Activated CD8-positive, alpha-beta T cell treated with anti-CD3 and anti-CD28 coated beads, Interleukin-2, amount 10 ng/mL, durations not matched to agents 7 days and 5 days (primary cell): ENCODE measurements at regions not wholly inside any gene's neighbourhood (a gene's known extent, or its start where the extent isn't known, plus 50 kb on each side); places are given as distances from the start of the nearest gene placed in this dataset.

ENCODE experiments used
- ATAC-seq: fragments of 150-1000 bp; cut with Tn5 transposase; one replicate; pipeline ENCODE4 v1.10.0; 2021; ENCODE audit warnings: moderate library complexity
- CTCF ChIA-PET: fragments of 350-600 bp; sonication (Branson Sonifier 250); formaldehyde crosslinking; loops from one replicate; lab custom pipeline; 2021; ENCODE audit warnings: antibody characterized with exemption; lab: Charles Lee
- POLR2A ChIA-PET: fragments of 350-600 bp; sonication (Branson Sonifier 250); formaldehyde crosslinking; loops from one replicate; lab custom pipeline; 2021; ENCODE audit warnings: antibody characterized with exemption; lab: Charles Lee
- DNase-seq: peaks from one replicate; pipeline ENCODE4 v3.0.0-alpha.2; 2020
- H3K27ac Mint-ChIP-seq: one replicate; pipeline ENCODE4 v1.8.0; 2021; ENCODE audit warnings: mild to moderate bottlenecking, mixed read lengths
- H3K27me3 Mint-ChIP-seq: one replicate; pipeline ENCODE4 v1.8.0; 2021; ENCODE audit warnings: low read depth, mixed read lengths
- H3K36me3 Mint-ChIP-seq: one replicate; pipeline ENCODE4 v1.8.0; 2021; ENCODE audit warnings: low read depth, mixed read lengths
- H3K4me1 Mint-ChIP-seq: one replicate; pipeline ENCODE4 v1.8.0; 2021; ENCODE audit warnings: low read depth, mixed read lengths
- H3K4me3 Mint-ChIP-seq: one replicate; pipeline ENCODE4 v1.8.0; 2021; ENCODE audit warnings: mild to moderate bottlenecking, mixed read lengths
- H3K9me3 Mint-ChIP-seq: one replicate; pipeline ENCODE4 v1.8.0; 2022; ENCODE audit warnings: mixed read lengths; ENCODE audit not compliant: insufficient read depth

- CTCF ChIA-PET, result no interaction called here
- POLR2A ChIA-PET, result no interaction called here
- no peak overlapping the region for H3K27ac Mint-ChIP-seq
Observed at GRCh38 chr10:83978681-83979383, 160.5 kb upstream of the GHITM start.

GRCh38 chr10:83982812-83983211 is 156.5 kb upstream of the GHITM start:
- Mint-ChIP-seq H3K36me3 (no peaks in the 10 kb centered on the region), H3K4me1 (no peaks in the 10 kb centered on the region), H3K27ac (no peak overlapping the region), H3K4me3 (no peak overlapping the region), H3K27me3 (no peaks in the 10 kb centered on the region), H3K9me3 (no peaks in the 10 kb centered on the region)
- POLR2A ChIA-PET, result no interaction called here
- CTCF ChIA-PET, result no interaction called here
- DNase-seq, result no peak
- ATAC-seq, result no peak

More at GRCh38 chr10:83978681-83979383, 160.5 kb upstream of the GHITM start:
- H3K36me3 Mint-ChIP-seq, result no peaks in the 10 kb centered on the region
- DNase-seq (no peak), ATAC-seq (no peak)
- no peaks in the 10 kb centered on the region for H3K27me3 Mint-ChIP-seq
- H3K4me1 Mint-ChIP-seq, result no peaks in the 10 kb centered on the region
- H3K4me3 Mint-ChIP-seq, result no peak overlapping the region
- H3K9me3 Mint-ChIP-seq, result no peaks in the 10 kb centered on the region

- Mint-ChIP-seq H3K4me1 (no peaks in the 10 kb centered on the region), H3K27me3 (no peaks in the 10 kb centered on the region), H3K27ac (no peak overlapping the region), H3K36me3 (no peaks in the 10 kb centered on the region), H3K4me3 (no peak overlapping the region), H3K9me3 (no peaks in the 10 kb centered on the region)
- ATAC-seq, result no peak
- ChIA-PET CTCF (no interaction called here), POLR2A (no interaction called here)
- no peak for DNase-seq
Observed at GRCh38 chr10:83983578-83984255, 155.6 kb upstream of the GHITM start.

GRCh38 chr10:83984256-83984640 is 155.1 kb upstream of the GHITM start:
- H3K27ac Mint-ChIP-seq, result no peak overlapping the region
- H3K36me3 Mint-ChIP-seq, result no peaks in the 10 kb centered on the region
- H3K9me3 Mint-ChIP-seq, result no peaks in the 10 kb centered on the region
- CTCF ChIA-PET, result no interaction called here
- ATAC-seq (no peak), DNase-seq (no peak)
- POLR2A ChIA-PET, result no interaction called here
- H3K27me3 Mint-ChIP-seq, result no peaks in the 10 kb centered on the region
- no peaks in the 10 kb centered on the region for H3K4me1 Mint-ChIP-seq
- H3K4me3 Mint-ChIP-seq, result no peak overlapping the region

GRCh38 chr10:83986800-83987199 is 152.5 kb upstream of the GHITM start:
- Mint-ChIP-seq H3K27me3 (no peaks in the 10 kb centered on the region), H3K4me3 (no peak overlapping the region), H3K36me3 (no peaks in the 10 kb centered on the region), H3K4me1 (no peaks in the 10 kb centered on the region), H3K27ac (no peak overlapping the region), H3K9me3 (no peaks in the 10 kb centered on the region)
- ATAC-seq (no peak), DNase-seq (no peak)
- ChIA-PET POLR2A (no interaction called here), CTCF (no interaction called here)

GRCh38 chr10:83987216-83987615 is 152.1 kb upstream of the GHITM start:
- no peak for ATAC-seq
- H3K9me3 Mint-ChIP-seq, result no peaks in the 10 kb centered on the region
- ChIA-PET CTCF (no interaction called here), POLR2A (no interaction called here)
- H3K4me1 Mint-ChIP-seq, result no peaks in the 10 kb centered on the region
- no peaks in the 10 kb centered on the region for H3K27me3 Mint-ChIP-seq
- H3K36me3 Mint-ChIP-seq, result no peaks in the 10 kb centered on the region
- H3K4me3 Mint-ChIP-seq, result no peak overlapping the region
- H3K27ac Mint-ChIP-seq, result no peak overlapping the region
- DNase-seq, result no peak

- Mint-ChIP-seq H3K4me1 (no peaks in the 10 kb centered on the region), H3K4me3 (no peak overlapping the region), H3K36me3 (no peaks in the 10 kb centered on the region), H3K27ac (no peak overlapping the region), H3K27me3 (no peaks in the 10 kb centered on the region), H3K9me3 (no peaks in the 10 kb centered on the region)
- ATAC-seq (no peak), DNase-seq (no peak)
- ChIA-PET CTCF (no interaction called here), POLR2A (no interaction called here)
Observed at GRCh38 chr10:83988435-83988834, 150.9 kb upstream of the GHITM start.

GRCh38 chr10:83990126-83990525 is 149.2 kb upstream of the GHITM start:
- Mint-ChIP-seq H3K27me3 (no peaks in the 10 kb centered on the region), H3K36me3 (no peaks in the 10 kb centered on the region), H3K27ac (no peak overlapping the region), H3K4me1 (no peaks in the 10 kb centered on the region), H3K9me3 (no peaks in the 10 kb centered on the region), H3K4me3 (no peak overlapping the region)
- ChIA-PET CTCF (no interaction called here), POLR2A (no interaction called here)
- ATAC-seq (no peak), DNase-seq (no peak)

GRCh38 chr10:83991986-83992753 is 147.1 kb upstream of the GHITM start:
- H3K4me1 Mint-ChIP-seq, result peaks cover 4% of the 10 kb centered on the region
- H3K9me3 Mint-ChIP-seq, result no peaks in the 10 kb centered on the region
- DNase-seq (peak; percentile 22), ATAC-seq (no peak)
- H3K4me3 Mint-ChIP-seq, result no peak overlapping the region
- ChIA-PET CTCF (interaction anchor here (1.0 kb wide), 1 partner anchor 11 kb away, joined by 3 read pairs; no protein-coding TSS in a partner anchor), POLR2A (no interaction called here)
- H3K36me3 Mint-ChIP-seq, result no peaks in the 10 kb centered on the region
- no peak overlapping the region for H3K27ac Mint-ChIP-seq
- no peaks in the 10 kb centered on the region for H3K27me3 Mint-ChIP-seq

- Mint-ChIP-seq H3K36me3 (no peaks in the 10 kb centered on the region), H3K27ac (no peak overlapping the region), H3K4me1 (peaks cover 4% of the 10 kb centered on the region), H3K27me3 (peaks cover 4% of the 10 kb centered on the region), H3K4me3 (no peak overlapping the region), H3K9me3 (no peaks in the 10 kb centered on the region)
- ATAC-seq, result no peak
- no peak for DNase-seq
- POLR2A ChIA-PET, result no interaction called here
- CTCF ChIA-PET, result no interaction called here
Observed at GRCh38 chr10:83994325-83994724, 145.0 kb upstream of the GHITM start.

GRCh38 chr10:83995738-83996331 is 143.5 kb upstream of the GHITM start:
- H3K36me3 Mint-ChIP-seq, result no peaks in the 10 kb centered on the region
- H3K4me3 Mint-ChIP-seq, result no peak overlapping the region
- H3K27ac Mint-ChIP-seq, result peak overlapping the region; percentile 31
- POLR2A ChIA-PET, result no interaction called here
- H3K9me3 Mint-ChIP-seq, result no peaks in the 10 kb centered on the region
- DNase-seq (no peak), ATAC-seq (no peak)
- H3K4me1 Mint-ChIP-seq, result peaks cover 4% of the 10 kb centered on the region
- CTCF ChIA-PET, result no interaction called here
- H3K27me3 Mint-ChIP-seq, result peaks cover 4% of the 10 kb centered on the region

- ChIA-PET POLR2A (no interaction called here), CTCF (no interaction called here)
- no peaks in the 10 kb centered on the region for H3K36me3 Mint-ChIP-seq
- no peak overlapping the region for H3K27ac Mint-ChIP-seq
- no peaks in the 10 kb centered on the region for H3K4me1 Mint-ChIP-seq
- ATAC-seq, result no peak
- H3K4me3 Mint-ChIP-seq, result no peak overlapping the region
- no peaks in the 10 kb centered on the region for H3K27me3 Mint-ChIP-seq
- DNase-seq, result no peak
- no peaks in the 10 kb centered on the region for H3K9me3 Mint-ChIP-seq
Observed at GRCh38 chr10:84004221-84004620, 135.1 kb upstream of the GHITM start.
